ENCODE measurements at regions not wholly inside any gene's neighbourhood (a gene's known extent, or its start where the extent isn't known, plus 50 kb on each side); places are given as distances from the start of the nearest gene placed in this dataset.

DNA sequence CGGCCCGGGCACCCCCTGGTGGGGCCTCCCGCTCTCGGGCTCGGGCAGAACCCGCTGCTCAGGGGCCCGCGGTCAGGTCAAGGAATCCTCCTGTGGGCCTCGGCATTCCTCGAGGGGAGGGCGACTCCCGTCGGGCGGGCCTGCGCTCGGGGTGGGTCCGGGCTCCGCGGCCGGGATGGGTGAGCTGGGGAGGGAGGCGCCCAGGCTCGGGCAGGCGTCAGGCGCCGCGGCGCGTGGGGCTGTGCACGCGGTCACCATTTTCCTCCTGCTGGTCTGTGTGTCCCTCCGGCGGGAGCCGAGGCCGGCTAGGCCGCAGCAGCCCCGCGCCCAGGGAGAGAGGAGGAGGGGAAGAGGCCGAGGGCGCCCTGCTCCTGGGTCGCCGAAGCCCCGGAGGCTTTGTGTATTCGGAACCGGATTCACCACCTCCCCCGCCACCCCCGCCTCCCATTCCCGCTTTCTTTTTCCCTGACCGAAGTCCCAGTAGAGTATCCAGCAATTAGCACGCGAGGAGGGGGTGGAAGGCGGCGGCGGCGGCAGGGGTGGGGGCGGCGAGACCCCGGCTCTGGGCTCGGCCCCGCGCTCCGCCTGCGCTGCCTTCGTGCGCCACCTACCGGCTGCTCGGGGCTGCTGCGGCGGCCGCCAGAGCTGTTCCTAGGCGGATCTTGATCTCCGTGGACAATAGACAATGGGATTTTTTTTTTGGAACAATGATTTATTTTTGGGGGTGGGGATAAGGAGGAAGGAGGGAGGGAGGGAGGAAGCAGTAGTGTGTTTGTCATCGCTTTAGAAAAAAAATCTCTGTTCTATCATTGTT lies 99.0 kb upstream of the MAML3 start:
- no TSS peak for BruUV-seq (replicated peaks)
- in situ Hi-C loops (cut with MboI) (no loop called here), intact Hi-C loops (cut with micrococcal nuclease; ENCODE audit: unreplicated experiment) (loop anchor here (1.0 to 5.0 kb wide), 6 partner anchors 96 to 650 kb away; no protein-coding TSS in a partner anchor)
- DNase-seq (ENCODE audit: low read depth, low spot score) (no peak), FAIRE-seq (no peak), ATAC-seq (peak; percentile 92)
- Histone ChIP-seq H3K4me1 (ENCODE audit: control insufficient read depth, insufficient read depth, low read length) (no peaks in the 10 kb centered on the region), H3K4me3 (peak overlapping the region; percentile 33; the same call in 1 of the 2 replicates), H3K79me2 (ENCODE audit: control insufficient read depth, insufficient read depth, low read length) (no peaks in the 10 kb centered on the region), H3K4me2 (ENCODE audit: control insufficient read depth, insufficient read depth) (peak overlapping the region; percentile 77), H2AFZ (ENCODE audit: control insufficient read depth, low read depth, low read length) (peak overlapping the region; percentile 45; the same call in 1 of the 2 replicates), H3K36me3 (ENCODE audit: control insufficient read depth in 2 of 2, insufficient read depth in 2 of 2, low read length in 1 of 2) (no peaks in the 10 kb centered on the region), H3K27me3 (replicated peaks in 1 of 2; ENCODE audit: control insufficient read depth in 2 of 2, insufficient read depth in 2 of 2, low read length in 1 of 2) (peaks cover 10 to 19% of the 10 kb centered on the region in 2 experiments), H3K9me3 (replicated peaks; ENCODE audit: control insufficient read depth, insufficient read depth, low read length) (no peaks in the 10 kb centered on the region), H3K27ac (ENCODE audit: control insufficient read depth, insufficient read depth) (no peak overlapping the region), H3K9ac (ENCODE audit: control insufficient read depth, insufficient read depth, low read length) (no peak overlapping the region), H4K20me1 (ENCODE audit: control insufficient read depth, insufficient read depth) (no peaks in the 10 kb centered on the region)
- POLR2A ChIA-PET: interaction anchor here (0.6 to 0.7 kb wide), 2 partner anchors 8 to 24 kb away, joined by 4 to 5 read pairs; no protein-coding TSS in a partner anchor
- SMC1A ChIA-PET (ENCODE audit: uncharacterized antibody, unreplicated experiment): interaction anchor here (1.0 to 1.9 kb wide), 4 partner anchors 10 to 241 kb away, joined by 3 to 7 read pairs (median 5); no protein-coding TSS in a partner anchor
- WGBS (ENCODE audit: insufficient coverage, insufficient replicate concordance, low lambda C conversion rate, missing lambda C conversion rate): 2% methylated on average over 43 of the region's 72 CpGs
- CTCF ChIA-PET: interaction anchor here (0.6 to 2.9 kb wide), 22 partner anchors 8 to 650 kb away, joined by 3 to 16 read pairs (median 3); no protein-coding TSS in a partner anchor
- RAD21 ChIA-PET (ENCODE audit: unreplicated experiment): interaction anchor here (0.5 to 3.4 kb wide), 9 partner anchors 11 to 649 kb away, joined by 3 to 14 read pairs (median 3); no protein-coding TSS in a partner anchor
- peak; percentile 41; the same call in 1 of the 2 replicates for TF ChIP-seq YY1 (IDR thresholded peaks at IDR 0.05; ENCODE audit: low read depth, low read length)
- no peak for TF ChIP-seq MXI1 (IDR thresholded peaks at IDR 0.05; ENCODE audit: low read depth, low read length)
- TF ChIP-seq RAD21 (IDR thresholded peaks at IDR 0.05; ENCODE audit: insufficient read depth, low read depth, low read length): peak; percentile 84
- TF ChIP-seq SMC3 (IDR thresholded peaks at IDR 0.05; ENCODE audit: borderline replicate concordance, low read length): peak; percentile 66
- TF ChIP-seq, protein P1, sequence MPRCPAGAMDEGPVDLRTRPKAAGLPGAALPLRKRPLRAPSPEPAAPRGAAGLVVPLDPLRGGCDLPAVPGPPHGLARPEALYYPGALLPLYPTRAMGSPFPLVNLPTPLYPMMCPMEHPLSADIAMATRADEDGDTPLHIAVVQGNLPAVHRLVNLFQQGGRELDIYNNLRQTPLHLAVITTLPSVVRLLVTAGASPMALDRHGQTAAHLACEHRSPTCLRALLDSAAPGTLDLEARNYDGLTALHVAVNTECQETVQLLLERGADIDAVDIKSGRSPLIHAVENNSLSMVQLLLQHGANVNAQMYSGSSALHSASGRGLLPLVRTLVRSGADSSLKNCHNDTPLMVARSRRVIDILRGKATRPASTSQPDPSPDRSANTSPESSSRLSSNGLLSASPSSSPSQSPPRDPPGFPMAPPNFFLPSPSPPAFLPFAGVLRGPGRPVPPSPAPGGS (IDR thresholded peaks at IDR 0.05; ENCODE audit: borderline replicate concordance, insufficient read depth, low read depth, low read length, poor library complexity, severe bottlenecking): no peak
- TF ChIP-seq MEF2B (IDR thresholded peaks at IDR 0.05; ENCODE audit: partially characterized antibody, poor library complexity, severe bottlenecking): no peak
- TF ChIP-seq, protein P2, sequence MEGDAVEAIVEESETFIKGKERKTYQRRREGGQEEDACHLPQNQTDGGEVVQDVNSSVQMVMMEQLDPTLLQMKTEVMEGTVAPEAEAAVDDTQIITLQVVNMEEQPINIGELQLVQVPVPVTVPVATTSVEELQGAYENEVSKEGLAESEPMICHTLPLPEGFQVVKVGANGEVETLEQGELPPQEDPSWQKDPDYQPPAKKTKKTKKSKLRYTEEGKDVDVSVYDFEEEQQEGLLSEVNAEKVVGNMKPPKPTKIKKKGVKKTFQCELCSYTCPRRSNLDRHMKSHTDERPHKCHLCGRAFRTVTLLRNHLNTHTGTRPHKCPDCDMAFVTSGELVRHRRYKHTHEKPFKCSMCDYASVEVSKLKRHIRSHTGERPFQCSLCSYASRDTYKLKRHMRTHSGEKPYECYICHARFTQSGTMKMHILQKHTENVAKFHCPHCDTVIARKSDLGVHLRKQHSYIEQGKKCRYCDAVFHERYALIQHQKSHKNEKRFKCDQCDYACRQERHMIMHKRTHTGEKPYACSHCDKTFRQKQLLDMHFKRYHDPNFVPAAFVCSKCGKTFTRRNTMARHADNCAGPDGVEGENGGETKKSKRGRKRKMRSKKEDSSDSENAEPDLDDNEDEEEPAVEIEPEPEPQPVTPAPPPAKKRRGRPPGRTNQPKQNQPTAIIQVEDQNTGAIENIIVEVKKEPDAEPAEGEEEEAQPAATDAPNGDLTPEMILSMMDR (IDR thresholded peaks at IDR 0.05 in 2 of 3, conservative IDR thresholded peaks at IDR 0.05 in 1 of 3; ENCODE audit: control insufficient read depth in 2 of 3, extremely low read depth in 1 of 3, insufficient read depth in 1 of 3, low read depth in 3 of 3, low read length in 3 of 3): peak; percentile 80 to 88 (median 83)
- TF ChIP-seq, protein P3, sequence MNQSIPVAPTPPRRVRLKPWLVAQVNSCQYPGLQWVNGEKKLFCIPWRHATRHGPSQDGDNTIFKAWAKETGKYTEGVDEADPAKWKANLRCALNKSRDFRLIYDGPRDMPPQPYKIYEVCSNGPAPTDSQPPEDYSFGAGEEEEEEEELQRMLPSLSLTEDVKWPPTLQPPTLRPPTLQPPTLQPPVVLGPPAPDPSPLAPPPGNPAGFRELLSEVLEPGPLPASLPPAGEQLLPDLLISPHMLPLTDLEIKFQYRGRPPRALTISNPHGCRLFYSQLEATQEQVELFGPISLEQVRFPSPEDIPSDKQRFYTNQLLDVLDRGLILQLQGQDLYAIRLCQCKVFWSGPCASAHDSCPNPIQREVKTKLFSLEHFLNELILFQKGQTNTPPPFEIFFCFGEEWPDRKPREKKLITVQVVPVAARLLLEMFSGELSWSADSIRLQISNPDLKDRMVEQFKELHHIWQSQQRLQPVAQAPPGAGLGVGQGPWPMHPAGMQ (IDR thresholded peaks at IDR 0.05; ENCODE audit: borderline replicate concordance): no peak

Data from GM12878 (cell line).